GM18517 (cell line): ENCODE measurements at regions not wholly inside any gene's neighbourhood (a gene's known extent, or its start where the extent isn't known, plus 50 kb on each side); places are given as distances from the start of the nearest gene placed in this dataset.
A peak's percentile ranks its signal among the peaks of the same experiment; 100 is the strongest.

Experiments used
- ATAC-seq: cut with Tn5 transposase; IDR thresholded peaks from one replicate; pipeline ENCODE4 v1.9.1; 2021; ENCODE audit warnings: mild to moderate bottlenecking, moderate library complexity; ENCODE audit not compliant: unreplicated experiment

DNA sequence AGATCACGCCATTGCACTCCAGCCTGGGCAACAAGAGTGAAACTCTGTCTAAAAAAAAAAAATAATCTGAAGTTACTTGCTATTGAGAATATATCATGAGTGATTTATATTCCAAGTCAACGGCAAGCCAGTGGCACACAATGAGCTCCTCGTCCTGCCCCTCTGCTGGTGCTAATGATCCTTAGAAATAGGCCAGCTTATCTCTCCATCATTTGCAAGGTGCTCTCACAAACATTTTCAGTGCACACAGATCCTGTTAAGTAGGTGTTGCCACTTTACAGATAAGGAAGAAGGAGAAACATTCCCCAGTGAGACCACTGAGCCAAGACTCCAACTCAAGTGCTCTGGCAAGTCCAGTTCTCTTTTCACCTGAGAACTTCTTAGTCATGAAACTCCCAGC is 91.3 kb upstream of the GPR45 start:
- ATAC-seq: no peak

DNA sequence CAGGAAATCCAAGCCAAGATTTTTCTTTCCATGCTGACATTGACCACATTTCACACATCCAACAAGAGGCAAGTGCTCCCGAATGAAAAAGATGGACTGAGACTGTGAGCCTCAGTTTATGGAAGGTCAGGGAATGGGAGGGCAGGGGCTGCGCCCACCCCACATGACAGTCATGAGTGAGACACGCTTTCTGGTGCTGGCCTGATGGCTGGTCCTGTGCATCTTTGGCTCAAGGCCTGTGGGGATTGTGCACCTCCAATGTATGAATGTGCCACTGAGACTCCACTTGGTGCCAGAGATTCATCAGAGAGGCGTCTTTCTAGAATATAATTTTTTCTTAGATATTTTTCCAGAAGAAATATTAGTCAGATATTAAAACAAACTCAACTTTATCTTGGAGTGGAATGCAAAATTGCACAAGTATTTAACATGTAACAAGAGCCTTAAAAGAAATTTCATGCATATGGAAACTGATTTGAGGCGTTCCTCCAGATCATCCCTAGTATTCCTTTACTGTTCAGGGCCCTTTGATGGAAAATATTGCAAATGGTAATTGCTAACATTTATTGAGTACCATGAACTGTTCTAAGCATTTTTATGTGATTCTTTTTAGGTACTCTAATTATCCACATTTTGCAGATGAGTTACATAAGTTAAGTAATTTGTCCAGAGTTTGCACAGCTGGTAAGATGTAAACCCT is 87.3 kb upstream of the GPR45 start:
- no peak for ATAC-seq

DNA sequence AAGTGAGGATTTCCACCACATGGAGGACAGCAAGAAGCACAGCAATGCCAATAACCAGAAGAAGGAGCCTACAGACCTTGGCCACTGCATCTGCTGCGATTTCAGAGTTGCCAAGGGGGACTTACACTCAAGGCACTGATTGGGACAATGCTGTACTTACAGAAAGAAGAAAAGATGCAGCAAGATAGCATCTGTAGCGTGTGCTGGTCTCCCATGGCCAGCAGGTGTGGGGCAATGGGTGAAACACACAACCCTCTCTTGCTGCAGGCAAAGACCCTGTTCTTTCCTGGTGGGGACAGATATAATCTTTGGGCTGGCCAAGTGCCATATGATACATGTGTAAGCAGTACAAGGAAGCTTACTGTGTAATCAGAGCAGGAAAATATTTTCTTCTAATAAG is 85.4 kb upstream of the GPR45 start:
- no peak for ATAC-seq

DNA sequence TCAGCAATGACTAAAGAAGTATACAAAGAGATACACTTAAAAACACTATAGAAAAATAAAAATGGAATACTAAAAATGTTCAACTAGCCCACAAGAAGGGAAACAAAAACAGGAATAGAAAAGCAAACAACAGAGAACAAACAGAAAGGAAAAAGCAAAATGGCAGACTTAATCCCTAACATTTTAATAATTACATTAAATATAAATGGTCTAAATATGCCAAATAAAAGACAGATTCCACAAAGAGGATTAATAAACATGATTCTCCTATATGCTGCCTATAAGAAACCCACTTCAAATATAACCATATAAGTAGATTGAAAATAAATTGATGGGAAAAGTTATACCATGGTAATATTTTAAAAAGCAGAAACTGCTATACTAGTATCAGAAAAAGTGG is 83.5 kb upstream of the GPR45 start:
- no peak for ATAC-seq

DNA sequence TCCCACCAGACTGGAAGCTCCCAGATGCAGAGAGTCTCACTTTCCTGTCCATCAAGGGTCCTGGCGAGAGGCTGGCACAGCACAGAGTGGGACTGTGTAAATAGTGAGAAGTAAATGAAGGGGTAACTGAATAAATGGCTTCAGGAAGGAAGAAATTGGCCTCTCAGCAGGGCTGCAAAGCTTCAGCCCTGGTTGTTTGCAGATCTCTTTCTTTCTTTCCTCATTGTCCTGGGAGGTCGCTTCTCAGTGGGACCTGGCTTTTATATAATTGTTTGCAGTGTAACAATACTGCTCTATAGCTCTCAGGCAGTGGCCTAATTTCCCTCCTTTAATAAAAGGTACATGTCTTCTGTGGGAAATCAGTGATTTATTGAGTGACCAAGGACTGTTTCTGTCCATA is 74.9 kb upstream of the GPR45 start:
- ATAC-seq: no peak

DNA sequence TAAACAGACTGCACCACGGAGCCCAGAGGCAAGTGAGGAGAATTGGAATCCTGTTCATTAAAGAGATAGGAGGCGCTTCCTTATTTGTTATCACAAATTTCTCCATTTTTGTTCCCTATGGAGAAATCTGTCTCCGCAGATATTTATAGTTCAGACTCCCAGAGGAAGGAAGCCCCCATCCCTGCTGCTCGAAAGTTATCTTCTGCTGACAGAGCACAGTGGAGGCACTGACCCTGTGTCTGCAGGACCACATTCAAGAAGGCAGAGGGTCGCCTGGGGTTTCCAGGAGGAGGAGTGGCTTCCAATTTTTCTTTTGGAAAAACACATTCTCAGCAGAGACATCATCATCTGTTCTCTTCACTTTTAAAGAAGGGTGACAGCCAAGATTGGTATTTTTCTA is 73.0 kb upstream of the GPR45 start:
- ATAC-seq: no peak

DNA sequence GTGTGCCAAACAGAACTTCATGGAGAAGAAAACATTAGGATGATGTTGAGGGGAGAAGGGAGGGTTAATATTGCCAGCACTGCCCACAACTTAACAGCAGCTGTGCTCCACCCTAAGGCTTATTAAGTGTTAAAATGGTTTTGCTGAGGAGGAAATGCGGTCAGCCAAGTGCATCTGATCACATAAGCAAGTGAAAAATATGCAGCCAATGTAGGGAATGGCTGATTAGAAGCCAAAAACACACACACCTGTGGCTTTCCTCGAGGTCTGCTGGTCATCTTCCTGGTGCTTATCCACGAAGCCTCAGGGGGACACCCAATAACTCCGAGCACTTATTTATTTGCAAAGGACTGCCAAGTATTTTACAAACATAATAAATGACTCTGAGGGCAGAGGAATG is 66.3 kb upstream of the GPR45 start:
- no peak for ATAC-seq

DNA sequence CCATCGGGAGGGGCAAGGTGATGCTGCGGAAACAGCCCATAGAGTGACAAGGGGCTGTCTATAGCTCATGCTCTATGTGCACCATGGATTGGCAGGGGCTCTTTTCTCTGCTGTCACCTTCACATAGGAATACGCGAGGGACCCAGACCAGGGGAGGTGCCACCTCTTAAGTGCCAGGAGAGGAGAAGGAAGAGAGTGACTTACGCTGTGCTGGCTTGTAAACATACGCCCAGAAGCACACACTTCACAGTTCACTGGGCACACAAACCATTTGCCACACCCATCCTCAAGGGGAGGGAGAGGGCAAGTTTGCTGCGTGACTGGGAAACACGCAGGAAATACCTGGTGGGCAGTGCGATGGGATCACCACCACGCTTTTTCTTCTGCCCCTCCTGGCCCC is 65.1 kb upstream of the GPR45 start:
- no peak for ATAC-seq

DNA sequence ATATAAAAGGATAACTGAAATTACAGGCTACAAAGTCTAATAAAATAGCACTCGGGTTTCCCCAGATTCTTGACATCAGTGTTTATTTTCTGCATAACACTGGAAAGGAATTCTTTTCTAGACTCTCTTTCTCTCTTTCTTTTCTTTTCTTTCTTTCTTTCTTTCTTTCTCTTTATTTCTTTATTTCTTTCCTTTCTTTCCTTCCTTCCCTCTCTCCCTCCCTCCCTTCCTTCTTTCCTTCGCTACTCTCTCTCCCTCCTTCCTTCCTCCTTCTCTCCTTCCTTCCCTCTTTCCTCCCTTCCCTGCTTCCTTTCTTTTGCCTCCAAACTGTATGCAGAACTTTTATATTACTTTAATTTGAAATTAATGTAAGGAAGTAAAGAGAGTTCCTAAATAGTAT is 64.5 kb upstream of the GPR45 start:
- ATAC-seq: no peak

DNA sequence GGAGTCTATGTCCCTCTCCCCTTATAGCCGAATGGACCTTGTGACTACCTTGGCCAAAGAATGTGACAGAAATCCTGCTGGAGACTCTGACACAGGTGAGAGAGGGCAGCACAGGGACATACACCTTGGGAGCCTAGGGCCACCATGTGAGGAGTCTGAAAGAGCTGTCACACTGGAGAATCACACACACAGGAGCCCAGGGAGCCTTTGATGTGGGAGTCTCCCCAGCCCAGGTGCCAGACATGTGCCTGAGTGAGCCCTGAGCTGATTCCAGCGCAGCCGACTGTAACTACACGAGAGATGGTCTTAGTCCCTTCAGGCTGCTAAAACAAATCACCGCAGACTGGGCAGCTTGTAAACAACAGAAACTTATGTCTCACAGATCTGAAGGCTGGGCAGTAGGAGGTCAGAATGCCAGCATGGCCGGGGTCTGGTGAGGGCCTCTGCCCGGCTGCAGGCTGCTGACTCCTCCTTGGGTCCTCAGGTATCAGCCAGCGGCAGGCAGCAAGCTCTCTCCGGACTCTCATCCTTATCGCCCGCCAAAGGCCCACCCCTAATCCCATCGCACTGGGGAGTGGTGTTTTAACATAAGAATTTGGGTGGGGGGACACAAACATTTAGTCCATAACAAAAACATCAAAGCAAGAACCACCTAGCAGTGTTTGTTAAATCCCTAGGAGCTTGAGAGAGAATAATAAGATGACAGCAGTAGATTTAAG is 63.8 kb upstream of the GPR45 start:
- no peak for ATAC-seq

DNA sequence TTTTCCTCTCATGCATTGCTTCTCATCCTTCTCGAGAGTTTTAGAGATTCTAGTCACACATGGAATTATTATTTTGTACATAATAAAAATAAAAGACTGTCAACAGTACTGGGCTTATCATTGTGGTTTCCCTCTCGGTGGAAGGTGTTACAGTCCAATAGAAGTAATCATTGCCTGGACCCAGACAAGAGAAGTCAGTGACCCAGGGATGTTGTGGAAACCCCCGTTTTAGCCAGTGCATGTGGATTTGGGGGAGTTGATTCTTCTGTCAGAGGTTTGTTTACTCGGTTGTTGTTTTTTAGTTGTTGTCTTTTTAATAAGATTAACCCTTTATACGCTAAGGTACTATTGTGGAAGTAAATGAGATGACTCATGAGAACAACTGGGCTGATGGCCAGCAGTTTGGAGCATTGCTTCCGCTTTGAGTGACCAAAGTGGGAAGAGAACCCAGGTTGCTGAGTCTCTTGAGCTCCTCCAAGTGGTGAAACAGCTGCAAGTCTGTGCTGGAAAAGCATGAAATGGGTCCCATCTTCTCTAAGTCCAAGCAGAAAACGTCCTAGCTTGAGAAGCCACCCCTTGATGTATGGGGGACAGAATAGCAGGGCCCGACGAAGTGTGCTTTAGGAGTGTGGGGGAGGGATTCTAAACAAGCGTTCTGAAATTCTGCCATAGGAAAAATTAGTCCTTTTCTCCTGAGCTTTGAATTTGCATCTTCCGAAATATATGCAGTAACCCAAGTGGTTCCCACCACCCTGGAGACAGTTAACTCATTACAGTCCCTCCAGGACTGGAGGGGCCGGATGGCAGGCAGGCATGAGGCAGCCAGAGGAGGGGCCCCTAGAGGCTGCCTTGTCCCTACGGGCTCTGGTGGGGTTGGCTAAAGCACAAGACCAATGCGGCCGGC is 61.8 kb upstream of the GPR45 start:
- no peak for ATAC-seq

DNA sequence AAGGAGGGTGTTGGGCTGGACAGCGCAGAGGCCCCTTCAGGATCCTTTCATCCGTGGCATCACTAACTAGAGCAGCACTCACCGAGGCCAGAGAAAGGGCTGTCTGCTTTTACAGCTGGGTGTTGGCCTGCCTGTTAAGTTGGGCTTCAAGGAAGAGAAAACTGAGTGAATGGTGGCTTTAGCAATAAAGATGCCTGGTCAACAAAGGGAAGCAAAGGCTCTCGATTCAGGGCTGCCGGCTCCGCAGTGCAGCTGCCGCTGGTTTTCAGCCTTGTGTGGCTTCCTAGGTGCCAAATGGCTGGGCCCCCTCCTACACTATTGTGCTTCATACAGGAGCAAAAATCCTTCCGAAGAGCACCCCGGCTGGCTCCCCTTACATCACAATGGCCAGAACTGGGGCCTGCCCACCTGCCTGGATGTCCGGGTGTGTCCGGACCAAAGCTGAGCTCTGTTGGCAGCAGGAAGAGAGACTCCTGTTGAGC is 61.0 kb upstream of the GPR45 start:
- no peak for ATAC-seq

DNA sequence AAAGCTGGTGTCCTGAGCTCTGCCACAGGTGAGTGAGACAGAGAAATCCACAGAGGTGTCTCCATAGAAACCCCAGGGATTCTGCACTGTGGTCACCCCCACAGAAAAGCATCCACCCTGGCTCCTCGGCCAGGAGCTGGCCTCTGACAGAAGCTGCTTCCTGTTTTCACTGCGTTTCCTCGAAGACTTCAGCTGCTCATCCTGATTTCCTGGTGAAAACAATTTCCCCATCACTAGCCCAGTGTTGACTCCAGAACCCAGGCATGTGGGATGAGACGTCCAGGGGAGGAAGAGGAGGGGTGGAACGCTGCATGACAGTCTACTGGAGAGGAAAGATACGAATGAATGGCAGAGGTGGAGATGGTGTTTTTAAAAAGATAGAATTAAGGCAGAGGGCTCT is 60.3 kb upstream of the GPR45 start:
- ATAC-seq: no peak

DNA sequence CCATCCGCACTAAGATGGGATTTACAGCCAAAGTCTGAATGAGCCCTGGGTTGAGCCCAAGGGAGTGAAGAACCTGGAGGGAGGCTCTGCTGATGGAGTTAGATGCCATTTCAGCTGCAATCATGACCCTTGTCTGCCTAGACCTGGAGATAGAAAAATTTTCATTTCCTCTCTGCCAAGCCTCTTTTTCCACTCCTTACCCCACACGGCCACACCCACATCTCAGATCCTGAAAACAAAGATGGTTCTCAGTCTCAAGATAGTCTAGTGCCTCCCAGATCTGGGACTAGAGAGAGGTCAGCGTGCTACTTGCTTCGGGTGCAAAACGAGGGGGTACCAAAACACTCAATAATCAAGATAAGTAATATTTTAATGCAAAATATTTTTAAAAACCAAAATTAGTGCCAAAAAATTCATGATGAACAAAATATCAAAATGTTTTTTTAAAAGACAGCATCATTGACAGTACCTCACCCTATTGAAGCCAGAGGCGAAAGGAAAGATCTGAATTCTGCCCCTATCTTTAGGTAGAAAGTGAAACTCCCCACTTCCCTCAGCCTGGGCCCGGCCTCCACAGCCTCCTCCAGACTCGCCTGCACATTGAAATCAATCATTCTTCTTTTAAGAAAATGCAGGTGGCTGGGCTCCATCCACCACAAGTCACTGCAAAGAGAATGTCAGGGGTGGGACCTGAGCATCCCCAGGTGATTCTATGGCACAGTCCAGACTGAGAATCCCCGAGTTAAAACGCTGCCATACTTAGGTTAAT is 57.8 kb upstream of the GPR45 start:
- ATAC-seq: peak; percentile 66

DNA sequence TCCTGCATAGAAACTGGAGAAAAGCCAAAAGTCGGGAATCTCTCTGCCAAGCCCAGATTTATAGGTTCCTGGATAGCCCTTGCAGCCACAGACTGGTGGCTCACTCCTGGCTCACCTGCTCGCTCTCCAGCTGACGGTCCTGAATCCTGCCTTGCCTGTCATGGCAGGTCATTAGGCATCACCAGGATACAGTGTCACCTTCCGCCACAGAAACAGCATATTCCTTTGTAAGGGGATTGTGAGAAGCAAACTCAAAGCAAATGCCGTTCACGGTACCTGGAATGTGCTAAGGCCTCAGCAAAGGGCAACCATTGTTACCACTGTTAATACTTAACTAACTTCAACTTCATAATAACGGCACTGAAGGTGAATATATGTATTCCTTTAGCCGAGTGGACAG is 57.1 kb upstream of the GPR45 start:
- no peak for ATAC-seq

DNA sequence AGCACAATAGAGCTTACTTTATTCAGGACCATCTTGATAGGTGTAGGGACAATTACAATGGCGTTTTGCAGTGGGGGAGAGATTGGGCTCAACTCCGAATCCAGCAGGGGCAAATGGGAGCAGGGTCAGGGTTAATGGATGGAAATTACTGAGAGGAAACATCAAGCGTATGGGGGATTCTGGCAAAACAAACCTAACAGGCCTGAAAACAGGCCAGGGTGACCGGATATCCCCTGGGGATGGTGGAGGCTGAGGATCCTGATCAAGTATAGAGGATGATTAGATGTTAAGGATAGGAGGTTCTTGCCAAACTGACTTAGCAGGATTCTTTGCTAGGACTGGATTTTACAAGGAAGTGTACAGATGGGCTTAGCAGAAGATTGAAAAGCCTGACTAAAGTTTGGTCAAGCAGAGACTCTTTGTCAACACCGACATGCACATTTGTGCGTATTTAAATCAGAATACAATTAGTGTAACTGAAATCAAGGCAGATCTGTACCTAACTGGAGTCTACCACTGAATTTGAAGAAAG is 54.5 kb upstream of the GPR45 start:
- no peak for ATAC-seq

DNA sequence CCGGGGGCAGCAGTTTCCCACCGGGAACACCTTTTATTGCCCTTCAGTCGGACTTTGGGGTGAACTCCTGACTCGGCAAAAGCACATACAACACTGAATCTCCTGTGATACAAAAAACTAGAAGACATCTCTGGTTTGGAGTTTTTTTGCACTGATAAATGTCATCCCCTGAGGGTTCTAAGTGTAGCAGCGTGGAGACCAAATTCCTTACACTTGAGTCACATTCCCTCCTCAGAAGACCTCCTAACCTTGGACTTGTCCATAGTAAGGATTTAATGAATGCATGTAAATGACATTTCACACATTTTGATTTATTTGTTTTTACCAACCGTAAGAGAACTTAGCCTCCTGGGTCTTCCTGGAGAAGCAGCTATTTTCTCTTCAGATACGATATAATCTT is 54.0 kb upstream of the GPR45 start:
- ATAC-seq: no peak

DNA sequence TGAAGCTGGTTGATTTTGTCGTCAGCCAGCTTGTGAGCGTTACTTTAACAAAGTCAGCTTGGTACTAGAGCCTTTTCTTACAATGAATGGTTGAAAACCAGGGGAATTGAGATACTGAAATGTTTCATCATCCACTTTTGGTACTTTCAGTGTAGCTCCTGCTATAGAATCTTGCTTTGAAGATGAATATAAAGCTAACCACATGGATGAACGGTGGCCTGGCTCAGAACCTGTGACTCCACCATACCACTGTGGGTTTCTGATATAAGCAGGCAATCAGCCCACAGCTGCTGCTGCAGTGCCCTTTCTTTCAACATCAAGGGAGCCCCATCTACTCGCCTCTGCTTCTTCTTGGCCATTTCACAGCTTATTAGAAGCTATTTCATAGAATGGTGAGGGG is 53.2 kb upstream of the GPR45 start:
- no peak for ATAC-seq
